GM19025 (cell line): ENCODE measurements at regions not wholly inside any gene's neighbourhood (a gene's known extent, or its start where the extent isn't known, plus 50 kb on each side); places are given as distances from the start of the nearest gene placed in this dataset.
"Not testable (repeated sequence)": the region's sequence is repeated elsewhere in the genome, so short reads cannot be mapped to it uniquely, and the experiment has no call there.

ENCODE experiments used
- ATAC-seq: cut with Tn5 transposase; IDR thresholded peaks from one replicate; pipeline ENCODE4 v1.9.1; 2021; ENCODE audit warnings: mild to moderate bottlenecking, low read depth, moderate library complexity; ENCODE audit not compliant: unreplicated experiment

- no peak for ATAC-seq
Observed at GRCh38 chr17:70499067-70499786, 329.9 kb downstream of the KCNJ2 start.

GRCh38 chr17:70503449-70503848 is 334.1 kb downstream of the KCNJ2 start:
- ATAC-seq: no peak

- ATAC-seq: no peak
Observed at GRCh38 chr17:70510288-70510687, 341.0 kb downstream of the KCNJ2 start.

- no peak for ATAC-seq
Observed at GRCh38 chr17:70517816-70518215, 348.5 kb downstream of the KCNJ2 start.

- no peak for ATAC-seq
Observed at GRCh38 chr17:70519300-70519699, 350.0 kb downstream of the KCNJ2 start.

- ATAC-seq: no peak
Observed at GRCh38 chr17:70520447-70520846, 351.1 kb downstream of the KCNJ2 start.

- no peak for ATAC-seq
Observed at GRCh38 chr17:70520956-70521355, 351.6 kb downstream of the KCNJ2 start.

GRCh38 chr17:70521821-70522256 is 352.5 kb downstream of the KCNJ2 start:
- no peak for ATAC-seq

GRCh38 chr17:70523426-70523825 is 354.1 kb downstream of the KCNJ2 start:
- no peak for ATAC-seq

GRCh38 chr17:70525035-70525434 is 355.7 kb downstream of the KCNJ2 start:
- ATAC-seq: not testable (repeated sequence)

- no peak for ATAC-seq
Observed at GRCh38 chr17:70525961-70526360, 356.6 kb downstream of the KCNJ2 start.

GRCh38 chr17:70527364-70527888 is 358.1 kb downstream of the KCNJ2 start:
- ATAC-seq: no peak

GRCh38 chr17:70533427-70533826 is 364.1 kb downstream of the KCNJ2 start:
- no peak for ATAC-seq

GRCh38 chr17:70535986-70536385 is 366.7 kb downstream of the KCNJ2 start:
- ATAC-seq: no peak

- ATAC-seq: no peak
Observed at GRCh38 chr17:70539132-70539924, 370.0 kb downstream of the KCNJ2 start.

GRCh38 chr17:70542876-70543275 is 373.5 kb downstream of the KCNJ2 start:
- ATAC-seq: no peak

GRCh38 chr17:70544317-70544716 is 375.0 kb downstream of the KCNJ2 start:
- ATAC-seq: no peak

- ATAC-seq: no peak
Observed at GRCh38 chr17:70552230-70552981, 383.1 kb downstream of the KCNJ2 start.

- no peak for ATAC-seq
Observed at GRCh38 chr17:70552982-70553334, 383.6 kb downstream of the KCNJ2 start.

- ATAC-seq: no peak
Observed at GRCh38 chr17:70555723-70556122, 386.4 kb downstream of the KCNJ2 start.

- ATAC-seq: no peak
Observed at GRCh38 chr17:70558821-70559220, 389.5 kb downstream of the KCNJ2 start.
